HepG2 (cell line): ENCODE measurements at regions not wholly inside any gene's neighbourhood (a gene's known extent, or its start where the extent isn't known, plus 50 kb on each side); places are given as distances from the start of the nearest gene placed in this dataset.

Experiments
- HHEX ChIP-seq: IDR thresholded peaks from 2 replicates; pipeline ENCODE4 v1.6.1; 2016; ENCODE audit warnings: control low read depth
- IKZF5 ChIP-seq: IDR thresholded peaks from 2 replicates; pipeline ENCODE4 v1.6.1; 2018; ENCODE audit warnings: missing genetic modification reagents, mild to moderate bottlenecking, missing compliant biosample characterization
- ISX ChIP-seq: sonication (generic); formaldehyde crosslinking; conservative IDR thresholded peaks from 2 replicates; pipeline ENCODE4 v1.5.0; 2020; ENCODE audit warnings: missing genetic modification reagents
- KLF13 ChIP-seq: sonication (generic); formaldehyde crosslinking; IDR thresholded peaks from 2 replicates; pipeline ENCODE4 v1.4.0; 2020; ENCODE audit warnings: mild to moderate bottlenecking, missing genetic modification reagents
- MED1 ChIP-seq: sonication (generic); formaldehyde crosslinking; IDR thresholded peaks from 2 replicates; pipeline ENCODE4 v1.4.0; 2020; ENCODE audit warnings: missing genetic modification reagents
- NFKB2 ChIP-seq: sonication (generic); formaldehyde crosslinking; IDR thresholded peaks from 2 replicates; pipeline ENCODE4 v1.4.0; 2020; ENCODE audit warnings: missing genetic modification reagents, borderline replicate concordance
- NR2C2 ChIP-seq: sonication (generic); formaldehyde crosslinking; IDR thresholded peaks from 2 replicates; pipeline ENCODE4 v1.4.0; 2020; ENCODE audit warnings: missing genetic modification reagents, mild to moderate bottlenecking, moderate library complexity, borderline replicate concordance
- POGK ChIP-seq: sonication (generic); formaldehyde crosslinking; conservative IDR thresholded peaks from 2 replicates; pipeline ENCODE4 v1.8.0; 2022; ENCODE audit warnings: mild to moderate bottlenecking, moderate library complexity, missing genetic modification reagents
- RBM22 ChIP-seq: fragments of 200-400 bp; formaldehyde crosslinking; optimal IDR thresholded peaks from 2 replicates; pipeline ENCODE3; 2017; ENCODE audit warnings: mild to moderate bottlenecking, low read length, moderate library complexity
- RCOR2 ChIP-seq: IDR thresholded peaks from 2 replicates; pipeline ENCODE4 v1.6.1; 2016; ENCODE audit warnings: missing biosample characterization, missing genetic modification reagents
- REXO4 ChIP-seq: sonication (generic); formaldehyde crosslinking; IDR thresholded peaks from 2 replicates; pipeline ENCODE4 v1.8.0; 2022; ENCODE audit warnings: missing genetic modification reagents, mild to moderate bottlenecking, borderline replicate concordance
- ZBTB20 ChIP-seq: sonication (generic); formaldehyde crosslinking; IDR thresholded peaks from 2 replicates; pipeline ENCODE4 v1.8.1; 2023; ENCODE audit warnings: missing genetic modification reagents, low read depth, mild to moderate bottlenecking, borderline replicate concordance
- ZFP90 ChIP-seq: sonication (generic); formaldehyde crosslinking; IDR thresholded peaks from 2 replicates; pipeline ENCODE4 v1.8.0; 2022; ENCODE audit warnings: missing genetic modification reagents, mild to moderate bottlenecking, inconsistent platforms, borderline replicate concordance
- ZKSCAN1 ChIP-seq: fragments of 150-350 bp; IDR thresholded peaks from 2 replicates; pipeline ENCODE4 v1.6.1; 2014; ENCODE audit warnings: low read length
- ZNF576 ChIP-seq: sonication (generic); formaldehyde crosslinking; IDR thresholded peaks from 2 replicates; pipeline ENCODE4 v1.4.0; 2020; ENCODE audit warnings: mild to moderate bottlenecking, missing genetic modification reagents
- ZNF609 ChIP-seq: sonication (generic); formaldehyde crosslinking; IDR thresholded peaks from 2 replicates; pipeline ENCODE4 v1.4.0; 2020; ENCODE audit warnings: mild to moderate bottlenecking, missing genetic modification reagents, borderline replicate concordance
- ZNF616 ChIP-seq: sonication (generic); formaldehyde crosslinking; IDR thresholded peaks from 2 replicates; pipeline ENCODE4 v1.5.0; 2020; ENCODE audit warnings: low read depth, mild to moderate bottlenecking, missing genetic modification reagents
- ZNF7 ChIP-seq: IDR thresholded peaks from 2 replicates; pipeline ENCODE4 v1.6.1; 2016; ENCODE audit warnings: missing biosample characterization, missing genetic modification reagents
- TF ChIP-seq, protein P1 (sequence below): sonication (generic); formaldehyde crosslinking; IDR thresholded peaks from 2 replicates; pipeline ENCODE4 v1.4.0; 2020; ENCODE audit warnings: missing genetic modification reagents
- TF ChIP-seq, protein P2 (sequence below): sonication (generic); formaldehyde crosslinking; IDR thresholded peaks from 2 replicates; pipeline ENCODE4 v1.5.1; 2020; ENCODE audit warnings: missing genetic modification reagents, mild to moderate bottlenecking, borderline replicate concordance

DNA sequence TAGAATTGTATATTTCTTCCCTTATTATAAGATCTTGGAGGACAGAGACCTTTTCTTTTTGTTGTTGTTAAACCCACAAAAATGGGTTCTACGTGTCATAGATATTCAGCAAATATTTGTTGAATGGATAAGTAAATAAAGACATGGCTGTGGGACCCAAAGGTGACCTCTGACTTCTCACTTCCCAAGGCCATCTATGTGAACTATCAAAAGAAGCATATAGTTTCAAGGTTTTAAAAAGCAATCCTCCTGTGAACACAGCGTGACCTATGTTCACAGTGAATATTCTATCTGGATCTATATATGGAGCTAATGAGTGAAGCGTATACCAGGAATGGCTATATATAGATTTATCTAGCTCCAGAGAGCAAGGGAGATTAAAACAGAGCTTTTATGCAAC is 312.8 kb upstream of the C11orf87 start (continued):
- TF ChIP-seq ISX, result no peak
- TF ChIP-seq HHEX, result peak; percentile 96
- TF ChIP-seq ZNF616, result no peak
- TF ChIP-seq IKZF5 (CRISPR knock-in tag), result no peak
- no peak for TF ChIP-seq ZNF7 (CRISPR knock-in tag)
- peak; percentile 58; the same call in 1 of the 2 replicates for TF ChIP-seq NR2C2 (CRISPR knock-in tag)
- TF ChIP-seq RCOR2 (CRISPR knock-in tag), result peak; percentile 38; the same call in 1 of the 2 replicates
- TF ChIP-seq RBM22, result no peak
- no peak for TF ChIP-seq POGK (CRISPR knock-in tag)
- no peak for TF ChIP-seq ZFP90
- TF ChIP-seq NFKB2 (CRISPR knock-in tag), result no peak
- TF ChIP-seq REXO4 (CRISPR knock-in tag), result no peak
- peak; percentile 97 for TF ChIP-seq ZNF609 (CRISPR knock-in tag)
- TF ChIP-seq ZKSCAN1, result no peak
- TF ChIP-seq, protein P1, sequence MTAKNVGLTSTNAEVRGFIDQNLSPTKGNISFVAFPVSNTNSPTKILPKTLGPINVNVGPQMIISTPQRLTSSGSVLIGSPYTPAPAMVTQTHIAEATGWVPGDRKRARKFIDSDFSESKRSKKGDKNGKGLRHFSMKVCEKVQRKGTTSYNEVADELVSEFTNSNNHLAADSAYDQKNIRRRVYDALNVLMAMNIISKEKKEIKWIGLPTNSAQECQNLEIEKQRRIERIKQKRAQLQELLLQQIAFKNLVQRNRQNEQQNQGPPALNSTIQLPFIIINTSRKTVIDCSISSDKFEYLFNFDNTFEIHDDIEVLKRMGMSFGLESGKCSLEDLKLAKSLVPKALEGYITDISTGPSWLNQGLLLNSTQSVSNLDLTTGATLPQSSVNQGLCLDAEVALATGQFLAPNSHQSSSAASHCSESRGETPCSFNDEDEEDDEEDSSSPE (CRISPR knock-in tag), result no peak
- 0 out of 2 replicates have a peak, but pooled peaks have one; percentile 17 for TF ChIP-seq MED1 (CRISPR knock-in tag)
- no peak for TF ChIP-seq KLF13 (CRISPR knock-in tag)
- TF ChIP-seq, protein P2, sequence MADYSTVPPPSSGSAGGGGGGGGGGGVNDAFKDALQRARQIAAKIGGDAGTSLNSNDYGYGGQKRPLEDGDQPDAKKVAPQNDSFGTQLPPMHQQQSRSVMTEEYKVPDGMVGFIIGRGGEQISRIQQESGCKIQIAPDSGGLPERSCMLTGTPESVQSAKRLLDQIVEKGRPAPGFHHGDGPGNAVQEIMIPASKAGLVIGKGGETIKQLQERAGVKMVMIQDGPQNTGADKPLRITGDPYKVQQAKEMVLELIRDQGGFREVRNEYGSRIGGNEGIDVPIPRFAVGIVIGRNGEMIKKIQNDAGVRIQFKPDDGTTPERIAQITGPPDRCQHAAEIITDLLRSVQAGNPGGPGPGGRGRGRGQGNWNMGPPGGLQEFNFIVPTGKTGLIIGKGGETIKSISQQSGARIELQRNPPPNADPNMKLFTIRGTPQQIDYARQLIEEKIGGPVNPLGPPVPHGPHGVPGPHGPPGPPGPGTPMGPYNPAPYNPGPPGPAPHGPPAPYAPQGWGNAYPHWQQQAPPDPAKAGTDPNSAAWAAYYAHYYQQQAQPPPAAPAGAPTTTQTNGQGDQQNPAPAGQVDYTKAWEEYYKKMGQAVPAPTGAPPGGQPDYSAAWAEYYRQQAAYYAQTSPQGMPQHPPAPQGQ, result no peak
- peak; percentile 95; the same call in 1 of the 2 replicates for TF ChIP-seq ZBTB20 (CRISPR knock-in tag)
- TF ChIP-seq ZNF576 (CRISPR knock-in tag), result no peak
